ENCODE measurements at regions not wholly inside any gene's neighbourhood (a gene's known extent, or its start where the extent isn't known, plus 50 kb on each side); places are given as distances from the start of the nearest gene placed in this dataset.

DNA sequence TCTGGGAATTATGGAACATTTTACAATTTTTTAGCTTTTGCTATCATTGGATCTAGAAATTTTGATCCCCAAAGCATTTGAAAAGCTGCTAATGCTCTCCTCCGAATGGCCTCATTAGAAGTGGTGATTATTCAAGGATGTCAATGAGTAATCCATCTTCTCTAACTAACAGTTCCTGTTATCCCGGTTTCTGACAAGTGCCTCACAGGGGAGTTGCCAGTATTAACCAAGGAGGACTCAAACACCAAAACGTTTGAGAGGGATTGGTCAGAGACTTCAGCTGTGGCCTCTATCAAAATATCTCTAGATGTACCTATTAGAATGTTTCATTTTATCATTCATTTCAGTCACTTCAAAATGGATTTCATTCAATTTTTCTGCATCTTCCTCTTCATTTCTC, 208.3 kb upstream of the ITGA1 start:
- TF ChIP-seq CTCF (IDR thresholded peaks at IDR 0.05) (no peak), EP300 (IDR thresholded peaks at IDR 0.05) (no peak), POLR2A (IDR thresholded peaks at IDR 0.05) (no peak)
